Psoas muscle (tissue), 7 donors: ENCODE measurements at regions not wholly inside any gene's neighbourhood (a gene's known extent, or its start where the extent isn't known, plus 50 kb on each side); places are given as distances from the start of the nearest gene placed in this dataset.
A peak's percentile ranks its signal among the peaks of the same experiment; 100 is the strongest.

ENCODE experiments used
- ATAC-seq, 4 donors: fragments of 200-7000 bp; cut with Tn5 transposase; one replicate each; pipeline ENCODE4 v1.9.1; 2020; ENCODE audit warnings: moderate library complexity in 3 of 4, mild to moderate bottlenecking in 2 of 4
- DNase-seq, 2 donors: peaks; one replicate each; pipeline ENCODE4 v3.0.0-alpha.2; 2020
- H3K27ac ChIP-seq: fragments of 200-600 bp; one replicate; pipeline ENCODE4 v1.8.0; 2022
- H3K27me3 ChIP-seq, 3 donors: fragments of 200-600 bp in 1 of 3; one replicate each; pipeline versions ENCODE4 v1.6.1 to v1.8.0; 2013 to 2022; ENCODE audit warnings: low read length in 2 of 3, mild to moderate bottlenecking in 2 of 3, moderate library complexity in 1 of 3; ENCODE audit not compliant: insufficient read depth in 3 of 3
- H3K36me3 ChIP-seq, 2 donors: fragments of 200-600 bp in 1 of 2; one replicate each; pipeline versions ENCODE4 v1.6.1 to v1.8.0; 2013 to 2022; ENCODE audit warnings: low read depth in 1 of 2, mild to moderate bottlenecking in 1 of 2, moderate library complexity in 1 of 2; ENCODE audit not compliant: insufficient read depth in 1 of 2
- H3K4me1 ChIP-seq: fragments of 200-600 bp; one replicate; pipeline ENCODE4 v1.8.0; 2022
- H3K4me3 ChIP-seq: fragments of 200-600 bp; one replicate; pipeline ENCODE4 v1.8.0; 2022; ENCODE audit warnings: mild to moderate bottlenecking
- H3K9me3 ChIP-seq: fragments of 200-600 bp; one replicate; pipeline ENCODE4 v1.8.0; 2022
- whole genome bisulfite sequencing, 3 donors: extraction: QIAGEN DNeasy Blood & Tissue Kit; methylation state at CpG; one replicate each; pipeline versions ENCODE4 v1.1.6 to v1.1.7; 2013; 5-methylcytosine and 5-hydroxymethylcytosine counted together
- intact Hi-C, 2 donors: fragments of 100-400 bp; cut with DNase I; formaldehyde crosslinking; loops; one replicate each; pipeline versions ENCODE4 v1.11.0 to v1.14.2; 2022
- TF ChIP-seq, protein P1 (sequence below): fragments of 200-600 bp; IDR thresholded peaks from one replicate; pipeline ENCODE4 v1.8.0; 2022; ENCODE audit warnings: antibody characterized with exemption
- donor health status: healthy with polysubstance abuse.
- donor health status: DM: no; HTN: no; CAD: no; lungs with moderate emphysema.
- donor health status: Bipolar disorder and iron deficiency.
- donor health status: healthy.
- donor health status: DM: yes; HTN: yes; CAD: no.
- donor health status: DM: no; HTN: no; CAD: no.
- donor health status: DM: yes; HTN: yes; CAD: no.

DNA sequence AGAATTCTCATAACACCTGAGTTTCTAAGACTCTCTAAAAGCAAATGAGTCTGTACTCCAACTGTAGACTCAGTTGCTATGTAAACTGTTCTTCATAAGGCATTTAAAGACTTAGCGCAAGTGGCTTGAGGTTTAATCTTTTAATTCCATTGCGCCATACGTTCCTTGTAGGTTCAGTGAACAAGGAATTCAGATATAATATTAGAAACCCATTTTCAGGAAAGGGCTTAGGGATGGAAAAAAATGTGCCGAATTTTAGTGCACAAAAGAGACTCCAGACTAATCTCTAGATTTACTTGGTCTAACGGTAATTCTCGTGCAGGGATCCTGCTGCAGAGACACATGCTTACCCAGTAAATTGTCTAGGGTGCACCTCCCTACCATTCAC lies 268.9 kb upstream of the TANK start:
- WGBS, 3 donors, result 90 to 95% (median 92%) methylated on average over 6 of the region's 6 CpGs
- H3K4me3 ChIP-seq, result no peak overlapping the region
- ATAC-seq (no peak), DNase-seq (no peak)
- TF ChIP-seq, protein P1, sequence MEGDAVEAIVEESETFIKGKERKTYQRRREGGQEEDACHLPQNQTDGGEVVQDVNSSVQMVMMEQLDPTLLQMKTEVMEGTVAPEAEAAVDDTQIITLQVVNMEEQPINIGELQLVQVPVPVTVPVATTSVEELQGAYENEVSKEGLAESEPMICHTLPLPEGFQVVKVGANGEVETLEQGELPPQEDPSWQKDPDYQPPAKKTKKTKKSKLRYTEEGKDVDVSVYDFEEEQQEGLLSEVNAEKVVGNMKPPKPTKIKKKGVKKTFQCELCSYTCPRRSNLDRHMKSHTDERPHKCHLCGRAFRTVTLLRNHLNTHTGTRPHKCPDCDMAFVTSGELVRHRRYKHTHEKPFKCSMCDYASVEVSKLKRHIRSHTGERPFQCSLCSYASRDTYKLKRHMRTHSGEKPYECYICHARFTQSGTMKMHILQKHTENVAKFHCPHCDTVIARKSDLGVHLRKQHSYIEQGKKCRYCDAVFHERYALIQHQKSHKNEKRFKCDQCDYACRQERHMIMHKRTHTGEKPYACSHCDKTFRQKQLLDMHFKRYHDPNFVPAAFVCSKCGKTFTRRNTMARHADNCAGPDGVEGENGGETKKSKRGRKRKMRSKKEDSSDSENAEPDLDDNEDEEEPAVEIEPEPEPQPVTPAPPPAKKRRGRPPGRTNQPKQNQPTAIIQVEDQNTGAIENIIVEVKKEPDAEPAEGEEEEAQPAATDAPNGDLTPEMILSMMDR, result no peak
- H3K4me1 ChIP-seq, result no peaks in the 10 kb centered on the region
- no peaks in the 10 kb centered on the region for H3K27me3 ChIP-seq
- no peak overlapping the region for H3K27ac ChIP-seq
- H3K9me3 ChIP-seq, result peaks cover 8% of the 10 kb centered on the region
- no peaks in the 10 kb centered on the region for H3K36me3 ChIP-seq
- intact Hi-C loops, result no loop called here

DNA sequence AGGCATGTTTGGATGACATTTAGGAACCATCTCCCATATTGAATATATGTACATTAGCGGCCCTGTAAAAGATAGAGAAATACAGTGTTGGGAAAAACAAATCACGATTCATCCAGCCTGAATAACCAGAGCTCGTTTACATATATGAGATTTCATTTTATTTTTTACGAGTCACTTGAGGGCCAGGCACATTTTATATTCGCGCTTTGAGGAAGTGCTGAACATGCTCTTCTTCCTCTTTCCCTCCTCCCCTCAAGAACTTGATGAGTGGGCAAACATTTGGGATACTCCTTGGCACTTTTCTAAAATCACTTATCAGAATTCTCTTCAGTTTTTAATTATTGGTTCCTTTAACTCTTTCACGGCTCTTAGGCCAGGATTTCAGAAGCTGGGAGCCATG lies 268.0 kb upstream of the TANK start:
- intact Hi-C loops, result no loop called here
- peaks cover 8% of the 10 kb centered on the region for H3K9me3 ChIP-seq
- no peak for DNase-seq
- H3K27ac ChIP-seq, result no peak overlapping the region
- no peak for ATAC-seq
- H3K27me3 ChIP-seq, result no peaks in the 10 kb centered on the region
- H3K4me1 ChIP-seq, result no peaks in the 10 kb centered on the region
- WGBS, 3 donors, result 86 to 90% (median 89%) methylated on average over 7 of the region's 7 CpGs
- TF ChIP-seq, protein P1, result no peak
- H3K4me3 ChIP-seq, result no peak overlapping the region
- H3K36me3 ChIP-seq, result no peaks in the 10 kb centered on the region

GRCh38 chr2:160893581-160893980 lies 266.6 kb upstream of the TANK start:
- H3K36me3 ChIP-seq, result no peaks in the 10 kb centered on the region
- TF ChIP-seq, protein P1, result no peak
- intact Hi-C loops, result no loop called here
- H3K9me3 ChIP-seq, result peaks cover 8% of the 10 kb centered on the region
- H3K4me1 ChIP-seq, result no peaks in the 10 kb centered on the region
- DNase-seq (peak in 1 of 2 donors; percentile 49), ATAC-seq (no peak)
- 74 to 83% (median 79%) methylated on average over 8 of the region's 8 CpGs for WGBS, 3 donors
- H3K27ac ChIP-seq, result no peak overlapping the region
- no peaks in the 10 kb centered on the region for H3K27me3 ChIP-seq
- H3K4me3 ChIP-seq, result no peak overlapping the region

DNA sequence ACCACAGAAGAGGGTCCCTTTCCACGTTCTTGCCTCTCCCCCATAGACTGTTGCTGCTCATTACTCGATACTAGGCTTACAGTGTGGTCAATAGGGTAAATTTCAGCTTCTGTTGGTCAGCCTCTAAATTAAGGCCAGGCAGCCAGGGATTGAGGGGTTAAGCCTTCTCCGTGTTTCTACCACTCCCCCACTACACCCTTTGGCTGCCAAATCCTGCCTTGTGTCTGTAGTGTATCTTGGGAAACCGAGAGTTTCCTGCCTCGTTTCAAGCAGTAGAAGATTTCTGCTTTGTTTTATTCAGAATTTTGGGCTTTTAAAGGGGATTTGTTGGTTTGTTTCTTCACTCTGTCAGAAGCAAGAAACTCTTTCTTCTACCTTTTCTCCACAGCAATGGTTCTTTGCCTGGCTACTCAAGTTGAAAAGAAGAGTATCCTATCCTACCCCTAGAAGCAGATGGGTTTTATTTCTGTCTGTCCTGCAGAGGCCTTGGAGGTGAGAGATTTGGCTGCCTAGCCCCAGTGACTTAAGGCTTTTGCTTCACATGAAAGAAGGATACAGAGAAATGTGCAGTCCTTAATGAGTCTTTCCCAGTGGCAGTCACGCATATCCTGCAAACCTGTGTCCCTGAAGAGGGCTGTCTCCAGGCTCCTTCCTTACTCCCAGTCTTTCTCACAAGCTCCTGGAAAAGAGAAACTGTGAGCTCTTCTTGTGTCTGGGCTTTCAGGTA lies 261.5 kb upstream of the TANK start:
- WGBS, 3 donors, result 57 to 61% (median 58%) methylated on average over 6 of the region's 6 CpGs
- intact Hi-C loops, result no loop called here
- Histone ChIP-seq H3K27me3 (peaks cover 0 to 3% (median 2%) of the 10 kb centered on the region in 3 donors), H3K36me3 (no peaks in the 10 kb centered on the region), H3K9me3 (peaks cover 8% of the 10 kb centered on the region), H3K27ac (no peak overlapping the region), H3K4me3 (no peak overlapping the region), H3K4me1 (no peaks in the 10 kb centered on the region)
- ATAC-seq, result no peak
- no peak for DNase-seq
- TF ChIP-seq, protein P1, result no peak

GRCh38 chr2:160901613-160902012 lies 258.6 kb upstream of the TANK start:
- peaks cover 0 to 3% (median 2%) of the 10 kb centered on the region in 3 donors for H3K27me3 ChIP-seq
- H3K4me3 ChIP-seq, result no peak overlapping the region
- 30 to 61% (median 45%) methylated on average over 4 of the region's 4 CpGs for WGBS, 3 donors
- TF ChIP-seq, protein P1, result no peak
- H3K36me3 ChIP-seq, result no peaks in the 10 kb centered on the region
- H3K4me1 ChIP-seq, result no peaks in the 10 kb centered on the region
- ATAC-seq (peak in 1 of 4 donors; percentile 33), DNase-seq (no peak)
- no peaks in the 10 kb centered on the region for H3K9me3 ChIP-seq
- no peak overlapping the region for H3K27ac ChIP-seq
- intact Hi-C loops, result no loop called here
